Erythroblast (primary cell): ENCODE measurements at regions not wholly inside any gene's neighbourhood (a gene's known extent, or its start where the extent isn't known, plus 50 kb on each side); places are given as distances from the start of the nearest gene placed in this dataset.

ENCODE experiments used
- GATA1 ChIP-seq: IDR thresholded peaks from 2 replicates; pipeline ENCODE4 v1.6.1; 2011; ENCODE audit warnings: low read depth, mild to moderate bottlenecking, control low read depth, low read length, moderate library complexity
- POLR2A ChIP-seq: IDR thresholded peaks from 2 replicates; pipeline ENCODE4 v1.6.1; 2011; ENCODE audit warnings: mild to moderate bottlenecking, low read length

DNA sequence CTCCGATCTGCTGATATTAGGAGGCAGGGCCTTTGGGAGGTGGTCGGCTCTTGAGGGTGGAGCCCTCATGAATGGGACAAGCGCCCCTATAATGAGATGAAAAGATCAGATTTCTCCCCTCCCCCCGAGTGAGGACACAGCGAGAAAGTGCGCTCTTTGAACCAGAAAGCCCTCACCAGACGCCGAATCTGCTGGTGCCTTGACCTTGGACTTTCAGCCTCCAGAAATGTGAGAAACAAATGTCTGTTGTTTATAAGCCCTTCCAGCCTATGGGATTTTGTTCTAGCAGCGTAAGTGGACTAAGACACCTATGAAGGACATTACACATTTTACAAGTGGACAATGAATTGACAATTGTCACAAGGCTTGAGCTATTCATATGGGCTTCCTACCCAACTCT is 80.2 kb downstream of the RIPK4 start:
- TF ChIP-seq POLR2A (no peak), GATA1 (no peak)
